Anterior cingulate cortex (tissue), 58 donors: ENCODE measurements at regions not wholly inside any gene's neighbourhood (a gene's known extent, or its start where the extent isn't known, plus 50 kb on each side); places are given as distances from the start of the nearest gene placed in this dataset.
A peak's percentile ranks its signal among the peaks of the same experiment; 100 is the strongest.
"Not testable (repeated sequence)": the region's sequence is repeated elsewhere in the genome, so short reads cannot be mapped to it uniquely, and the experiment has no call there.

Experiments used
- DNase-seq, 58 donors: peaks; one replicate each; lab custom pipeline; 2025; lab: John Stamatoyannopoulos, UW

- DNase-seq: no peak
Observed at GRCh38 chr12:9380650-9381049, 172.5 kb upstream of the PZP start.

GRCh38 chr12:9379023-9379742 is 171.0 kb upstream of the PZP start:
- no peak for DNase-seq

GRCh38 chr12:9378430-9378835 is 170.2 kb upstream of the PZP start:
- DNase-seq: no peak

- DNase-seq: peak in 2 of 58 donors; percentile 2 to 21
Observed at GRCh38 chr12:9372202-9372601, 164.0 kb upstream of the PZP start.

GRCh38 chr12:9367828-9368227 is 159.6 kb upstream of the PZP start:
- DNase-seq: no peak

GRCh38 chr12:9367201-9367600 is 159.0 kb upstream of the PZP start:
- no peak for DNase-seq

GRCh38 chr12:9365296-9365695 is 157.1 kb upstream of the PZP start:
- no peak for DNase-seq

GRCh38 chr12:9364224-9365176 is 156.3 kb upstream of the PZP start:
- peak in 33 of 58 donors; percentile 3 to 69 (median 26) for DNase-seq

- DNase-seq: no peak
Observed at GRCh38 chr12:9363145-9363544, 154.9 kb upstream of the PZP start.

GRCh38 chr12:9361879-9362326 is 153.7 kb upstream of the PZP start:
- DNase-seq: no peak

- not testable (repeated sequence) for DNase-seq
Observed at GRCh38 chr12:9354009-9354754, 146.0 kb upstream of the PZP start.

GRCh38 chr12:9351136-9351535 is 142.9 kb upstream of the PZP start:
- no peak for DNase-seq

- no peak for DNase-seq
Observed at GRCh38 chr12:9349888-9350885, 142.0 kb upstream of the PZP start.

- no peak for DNase-seq
Observed at GRCh38 chr12:9348906-9349518, 140.8 kb upstream of the PZP start.

GRCh38 chr12:9347328-9348127 is 139.3 kb upstream of the PZP start:
- DNase-seq: no peak

GRCh38 chr12:9346866-9347327 is 138.7 kb upstream of the PZP start:
- no peak for DNase-seq

- DNase-seq: no peak
Observed at GRCh38 chr12:9345171-9345570, 137.0 kb upstream of the PZP start.

GRCh38 chr12:9344541-9344940 is 136.3 kb upstream of the PZP start:
- no peak for DNase-seq
